EL (cell line): ENCODE measurements at regions not wholly inside any gene's neighbourhood (a gene's known extent, or its start where the extent isn't known, plus 50 kb on each side); places are given as distances from the start of the nearest gene placed in this dataset.
"Not testable (repeated sequence)": the region's sequence is repeated elsewhere in the genome, so short reads cannot be mapped to it uniquely, and the experiment has no call there.

ENCODE experiments used
- DNase-seq: peaks from one replicate; pipeline ENCODE4 v3.0.0-alpha.2; 2016

GRCh38 chr14:21866479-21866878 lies 192.9 kb upstream of the OR4E1 start:
- DNase-seq, result no peak

DNA sequence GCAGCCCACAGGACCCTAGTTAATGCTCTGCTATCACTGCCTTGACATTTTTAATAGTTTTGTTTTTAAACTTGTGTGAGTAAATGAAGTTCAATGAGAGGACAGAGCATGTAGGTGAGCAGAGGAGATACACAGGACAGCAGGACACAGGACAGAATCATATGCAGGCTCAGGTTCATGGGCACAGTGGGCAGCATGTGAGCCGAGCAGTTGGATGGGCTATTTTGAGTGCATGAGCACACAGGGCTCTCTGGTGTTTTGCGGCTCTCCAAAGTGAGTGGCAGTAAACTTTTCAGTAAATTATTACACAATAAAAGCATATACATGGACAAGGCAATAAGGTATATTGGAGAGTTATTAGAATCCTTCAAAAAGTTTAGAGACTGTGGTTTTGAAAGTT lies 189.7 kb upstream of the OR4E1 start:
- DNase-seq, result no peak

DNA sequence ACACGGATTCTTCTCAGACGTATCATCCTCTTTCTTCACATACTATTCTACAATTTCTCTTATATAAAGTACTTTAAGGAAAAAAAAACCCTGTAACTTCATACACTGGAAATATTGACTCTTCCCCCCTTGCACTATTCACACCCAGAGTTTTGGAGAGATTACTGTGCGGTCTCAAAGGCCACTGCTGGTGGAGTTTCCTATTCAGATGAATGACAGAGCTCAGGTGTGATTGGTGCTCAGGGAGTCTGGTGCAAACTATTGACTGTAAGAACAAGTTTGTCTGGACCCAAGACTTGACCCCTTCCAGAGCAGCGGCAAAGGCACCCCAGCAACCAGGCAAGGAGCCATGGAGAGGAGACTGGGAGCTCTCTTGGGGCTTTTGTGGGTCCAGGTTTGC lies 187.5 kb upstream of the OR4E1 start:
- no peak for DNase-seq

DNA sequence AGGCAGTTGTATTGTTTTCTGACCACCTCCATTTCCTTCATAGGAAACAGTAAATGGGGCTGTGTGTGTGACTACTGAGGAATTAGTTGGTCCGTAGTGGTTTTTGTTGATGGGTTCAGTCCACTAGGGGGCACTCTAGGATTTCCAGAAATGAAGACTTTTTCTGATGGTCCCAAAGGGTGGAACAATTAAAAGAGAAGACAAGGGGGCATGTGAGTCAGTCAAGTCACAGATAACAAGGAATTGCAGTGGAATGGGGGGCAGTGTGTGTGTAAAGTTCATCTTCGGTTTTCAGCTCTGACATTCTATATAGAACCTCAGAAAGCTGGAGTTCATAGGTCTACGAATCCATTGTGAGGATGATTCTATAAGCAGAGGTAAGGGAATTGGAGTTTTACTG lies 186.6 kb upstream of the OR4E1 start:
- DNase-seq, result peak; percentile 7

- DNase-seq, result no peak
Measured at GRCh38 chr14:21852775-21853174, 179.2 kb upstream of the OR4E1 start.

GRCh38 chr14:21852061-21852664 lies 178.5 kb upstream of the OR4E1 start:
- peak; percentile 19 for DNase-seq

- not testable (repeated sequence) for DNase-seq
Measured at GRCh38 chr14:21846902-21847301, 173.3 kb upstream of the OR4E1 start.

GRCh38 chr14:21846227-21846885 lies 172.7 kb upstream of the OR4E1 start:
- peak; percentile 27 for DNase-seq

- DNase-seq, result no peak
Measured at GRCh38 chr14:21840765-21841164, 167.1 kb upstream of the OR4E1 start.

GRCh38 chr14:21833836-21834235 lies 160.2 kb upstream of the OR4E1 start:
- no peak for DNase-seq

GRCh38 chr14:21825845-21826244 lies 152.2 kb upstream of the OR4E1 start:
- no peak for DNase-seq

DNA sequence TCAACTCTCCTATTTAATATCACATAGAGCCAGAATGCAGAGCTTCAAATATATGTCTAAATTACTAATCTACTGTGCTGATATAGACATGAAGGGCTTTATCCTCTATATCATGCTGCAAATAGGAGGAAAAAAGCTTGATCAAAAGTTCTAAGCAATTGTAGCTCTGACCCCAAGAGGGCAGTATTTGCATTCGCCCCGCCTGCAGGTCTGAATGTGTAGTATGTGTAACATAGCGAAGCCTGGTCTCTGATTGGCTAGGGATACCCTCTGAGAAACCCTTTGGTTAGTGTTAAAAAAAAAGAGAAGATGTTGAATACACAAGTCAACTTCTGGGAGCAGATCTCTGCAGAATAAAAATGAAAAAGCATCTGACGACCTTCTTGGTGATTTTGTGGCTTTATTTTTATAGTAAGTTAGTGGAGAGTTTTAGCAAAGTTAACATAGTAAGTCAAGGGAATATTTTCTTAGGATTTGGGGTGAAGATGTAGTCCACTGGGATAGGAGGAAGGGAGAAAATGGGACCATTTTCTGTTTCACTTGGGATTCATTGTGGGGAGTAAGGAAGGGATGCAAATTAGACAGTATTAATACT lies 151.6 kb upstream of the OR4E1 start:
- peak; percentile 21 for DNase-seq

DNA sequence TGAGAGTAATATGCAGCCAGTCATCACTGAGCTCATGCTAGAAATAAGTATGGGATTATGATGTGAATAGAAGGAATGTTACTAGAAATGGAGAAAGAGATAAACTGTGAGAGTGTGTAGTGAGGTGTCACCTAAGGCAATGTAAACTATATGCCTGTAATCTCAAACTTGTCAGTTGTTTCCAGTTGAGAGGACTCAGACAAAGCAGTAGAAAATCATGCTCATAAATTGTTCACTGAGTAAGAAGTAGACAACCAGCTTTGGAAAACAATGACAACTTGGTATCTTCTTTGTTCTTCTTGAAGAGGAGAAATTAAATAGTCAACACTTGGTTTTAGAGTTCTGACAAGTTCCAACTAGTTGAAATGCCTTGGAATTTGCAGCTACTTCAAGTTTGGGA lies 148.5 kb upstream of the OR4E1 start:
- DNase-seq, result no peak

DNA sequence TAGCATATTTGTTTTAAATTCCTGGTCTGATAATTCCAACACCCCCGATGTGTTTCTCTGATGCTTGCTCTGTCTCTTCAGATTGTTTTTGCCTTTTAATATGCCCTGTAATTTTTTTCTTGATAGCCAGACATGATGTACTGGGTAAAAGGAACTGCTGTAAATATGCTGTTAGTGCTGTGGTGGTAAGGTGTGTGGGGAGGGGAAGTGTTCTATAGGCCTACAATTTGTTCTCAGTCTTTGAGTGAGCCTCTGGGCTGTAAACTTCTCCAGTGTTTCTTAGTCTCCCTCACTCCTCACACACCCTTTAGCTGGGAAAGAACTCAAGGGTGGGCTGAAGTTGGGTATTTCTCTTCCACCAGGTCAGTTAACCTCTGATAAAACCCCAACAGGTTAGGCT lies 147.0 kb upstream of the OR4E1 start:
- DNase-seq, result no peak

DNA sequence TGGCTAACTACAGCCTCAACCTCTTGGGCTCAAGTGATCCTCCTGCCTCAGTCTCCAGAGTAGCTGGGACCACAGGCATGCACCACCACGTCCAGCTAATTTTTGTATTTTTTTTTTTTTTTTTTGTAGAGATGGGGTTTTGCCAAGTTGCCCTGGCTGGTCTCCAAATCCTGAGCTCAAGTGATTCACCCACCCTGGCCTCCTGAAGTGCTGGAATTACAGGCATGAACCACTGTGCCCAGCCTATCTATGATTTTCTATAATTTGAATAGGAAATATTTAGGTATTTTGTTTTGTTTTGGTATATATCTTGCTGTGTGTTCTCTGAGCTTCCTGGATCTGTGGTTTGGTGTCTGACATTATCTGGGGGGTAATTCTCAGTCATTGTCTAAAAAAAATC lies 146.3 kb upstream of the OR4E1 start:
- DNase-seq, result peak; percentile 1

GRCh38 chr14:21817010-21817409 lies 143.4 kb upstream of the OR4E1 start:
- DNase-seq, result not testable (repeated sequence)

DNA sequence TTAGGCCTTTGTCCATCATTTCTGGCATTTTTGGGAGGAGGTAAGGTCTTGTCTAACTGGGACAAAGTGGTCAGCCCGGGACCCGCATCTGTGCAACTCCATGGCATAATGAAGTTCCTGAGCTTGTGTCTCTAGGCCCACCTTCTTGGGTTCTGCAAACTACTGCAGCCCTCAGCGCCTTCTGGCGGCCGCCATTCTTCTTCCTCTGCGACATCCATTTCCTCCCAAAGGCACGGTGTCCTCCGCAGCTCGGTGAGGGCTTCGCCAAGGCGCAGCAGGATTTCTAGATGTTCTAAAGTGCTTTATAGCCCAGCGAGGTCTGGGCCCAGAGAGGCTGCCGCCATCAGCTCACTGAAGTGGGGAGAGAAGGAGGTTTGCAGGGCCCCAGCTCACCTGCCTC lies 134.4 kb upstream of the OR4E1 start:
- DNase-seq, result no peak

- DNase-seq, result no peak
Measured at GRCh38 chr14:21804981-21805380, 131.4 kb upstream of the OR4E1 start.

DNA sequence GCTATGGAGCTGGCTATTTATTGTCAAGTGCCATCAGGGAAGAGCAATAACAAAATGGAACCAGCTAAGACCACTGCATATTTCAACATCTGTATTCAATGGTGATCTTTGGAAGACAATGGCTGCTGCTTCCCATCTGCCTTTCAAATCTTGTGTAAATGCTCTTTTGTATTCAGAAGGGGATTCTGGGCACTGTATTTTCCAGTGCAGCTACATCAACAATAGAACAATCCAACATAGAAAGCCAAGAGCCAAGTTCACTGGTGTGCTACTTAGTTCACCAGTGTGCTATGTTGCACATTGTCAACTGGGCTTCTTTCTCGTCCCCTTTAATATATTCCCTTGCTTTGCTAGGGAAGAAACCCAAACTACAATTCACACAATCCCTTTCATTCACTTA lies 128.8 kb upstream of the OR4E1 start:
- DNase-seq, result no peak

- no peak for DNase-seq
Measured at GRCh38 chr14:21796916-21797315, 123.3 kb upstream of the OR4E1 start.

DNA sequence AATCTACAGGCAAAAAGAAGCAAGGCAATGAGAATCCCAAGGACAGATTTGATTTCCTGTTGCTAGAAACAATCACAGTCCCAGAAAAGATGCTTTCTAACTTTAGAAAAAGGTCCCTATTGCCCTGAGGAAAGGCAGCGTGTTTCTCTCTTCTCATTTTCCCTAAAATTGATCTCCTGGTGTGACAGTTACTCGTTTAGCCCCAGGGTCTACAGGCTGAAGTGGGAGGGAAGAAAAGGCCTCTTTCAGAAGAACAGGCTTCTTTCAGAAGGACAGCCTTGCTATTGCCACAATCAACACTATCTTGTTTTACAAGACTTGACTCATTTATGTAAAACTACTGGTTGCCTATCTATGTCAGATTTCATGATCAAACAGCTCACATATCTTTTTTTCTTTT lies 121.8 kb upstream of the OR4E1 start:
- no peak for DNase-seq

DNA sequence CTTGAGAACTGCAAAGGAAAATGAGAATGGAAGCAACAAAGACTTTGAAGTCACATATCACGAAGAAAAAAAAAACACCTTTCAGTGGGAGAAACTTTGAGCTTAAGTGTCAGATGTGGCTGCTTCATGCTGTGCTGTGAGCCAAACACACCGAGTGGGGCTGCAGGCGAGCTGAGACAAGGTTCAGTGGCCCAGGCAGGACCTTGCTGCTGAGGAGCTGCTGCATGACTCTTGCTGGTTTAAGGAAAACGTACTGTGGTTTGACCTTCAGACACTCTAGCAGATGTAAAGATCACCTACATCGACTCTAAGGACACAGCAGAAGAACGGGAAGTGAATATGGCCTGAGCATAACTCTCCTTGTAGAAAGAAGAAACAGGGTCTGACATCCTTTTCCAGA lies 118.1 kb upstream of the OR4E1 start:
- no peak for DNase-seq

DNA sequence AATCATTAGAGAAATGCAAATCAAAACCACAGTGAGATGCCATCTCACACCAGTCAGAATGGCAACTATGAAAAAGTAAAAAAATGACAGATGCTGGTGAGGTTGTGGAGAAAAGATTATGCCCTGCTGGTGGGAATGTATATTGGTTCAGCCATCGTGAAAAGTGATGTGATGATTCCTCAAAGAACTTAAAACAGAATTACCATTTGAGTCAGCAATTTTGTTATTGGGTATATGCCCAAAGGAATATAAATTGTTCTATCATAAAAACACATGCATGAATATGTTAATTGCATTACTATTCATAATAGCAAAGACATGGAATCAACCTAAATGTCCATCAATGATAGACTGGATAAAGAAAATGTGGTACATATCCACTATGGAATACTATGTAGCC lies 115.1 kb upstream of the OR4E1 start:
- not testable (repeated sequence) for DNase-seq

DNA sequence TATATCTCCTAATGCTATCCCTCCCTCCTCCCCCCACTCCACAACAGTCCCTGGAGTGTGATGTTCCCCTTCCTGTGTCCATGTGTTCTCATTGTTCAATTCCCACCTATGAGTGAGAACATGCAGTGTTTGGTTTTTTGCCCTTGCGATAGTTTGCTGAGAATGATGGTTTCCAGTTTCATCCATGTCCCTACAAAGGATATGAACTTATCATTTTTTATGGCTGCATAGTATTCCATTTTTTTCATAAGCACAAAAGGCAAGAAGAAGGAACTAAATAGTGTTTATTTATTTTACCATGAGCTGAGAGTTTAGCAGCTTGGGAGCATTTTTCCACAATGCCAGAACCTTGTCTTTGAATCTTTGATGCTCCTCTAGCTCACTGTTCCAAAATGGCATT lies 113.6 kb upstream of the OR4E1 start:
- DNase-seq, result not testable (repeated sequence)

GRCh38 chr14:21781543-21781942 lies 107.9 kb upstream of the OR4E1 start:
- DNase-seq, result no peak
